SK-N-SH (cell line): ENCODE measurements at regions not wholly inside any gene's neighbourhood (a gene's known extent, or its start where the extent isn't known, plus 50 kb on each side); places are given as distances from the start of the nearest gene placed in this dataset.

Experiments used
- CTCF ChIA-PET: fragments of 300-600, 350-600 bp; formaldehyde crosslinking; extraction: SDS; loops from one replicate; lab custom pipeline; 2021; lab: Yijun Ruan, JAX
- POLR2A ChIA-PET: fragments of 350-600 bp; sonication (Branson Sonifier 250); formaldehyde crosslinking; extraction: SDS; loops from one replicate; lab custom pipeline; 2020; ENCODE audit warnings: antibody characterized with exemption, inconsistent platforms; lab: Yijun Ruan, JAX
- DNase-seq: peaks from one replicate; pipeline ENCODE4 v3.0.0; 2012
- H2AFZ ChIP-seq: fragments of 200-600 bp; sonication (generic); 2 replicates; pipeline ENCODE4 v1.8.1; 2016; ENCODE audit warnings: antibody characterized with exemption, mild to moderate bottlenecking, low read depth
- H3F3A ChIP-seq: fragments of 200-600 bp; sonication (generic); replicated peaks from 2 replicates; pipeline ENCODE3; 2016; ENCODE audit warnings: antibody characterized with exemption, mild to moderate bottlenecking; ENCODE audit not compliant: insufficient read depth
- H3K27ac ChIP-seq, 2 experiments: fragments of 200-500 bp in 1 of 2; fragments of 200-600 bp in 1 of 2; sonication (Bioruptor generic) in 1 of 2; sonication (generic), shearing (Covaris generic) in 1 of 2; 2 replicates each; pipeline versions ENCODE4 v1.5.1 to v1.6.1; 2014 to 2016; ENCODE audit warnings: low read depth in 2 of 2, inconsistent platforms in 1 of 2, low read length in 1 of 2, mild to moderate bottlenecking in 1 of 2, mixed read lengths in 1 of 2
- H3K27me3 ChIP-seq: fragments of 200-600 bp; sonication (generic), shearing (Covaris generic); 2 replicates; pipeline ENCODE4 v1.6.1; 2016; ENCODE audit warnings: mixed run types; ENCODE audit not compliant: insufficient read depth
- H3K36me3 ChIP-seq, 2 experiments: fragments of 200-500 bp in 1 of 2; fragments of 200-600 bp in 1 of 2; sonication (Bioruptor generic) in 1 of 2; sonication (generic) in 1 of 2; replicated peaks in 1 of 2; 2 replicates each; pipeline versions ENCODE3 to v1.5.1; 2014 to 2016; ENCODE audit warnings: low read length in 1 of 2, mild to moderate bottlenecking in 1 of 2; ENCODE audit not compliant: insufficient read depth in 2 of 2, control insufficient read depth in 1 of 2
- H3K4me1 ChIP-seq, 2 experiments: fragments of 200-500 bp in 1 of 2; fragments of 200-600 bp in 1 of 2; sonication (Bioruptor generic) in 1 of 2; sonication (generic), shearing (Covaris generic) in 1 of 2; 2 replicates each; pipeline versions ENCODE4 v1.5.1 to v1.6.1; 2014 to 2016; ENCODE audit warnings: low read depth in 1 of 2, low read length in 1 of 2, mixed run types in 1 of 2; ENCODE audit not compliant: insufficient read depth in 2 of 2, control insufficient read depth in 1 of 2
- H3K4me2 ChIP-seq: fragments of 200-600 bp; sonication (generic), shearing (Covaris generic); 2 replicates; pipeline ENCODE4 v1.6.1; 2017; ENCODE audit warnings: mixed run types
- H3K4me3 ChIP-seq, 2 experiments: fragments of 200-500 bp in 1 of 2; fragments of 200-600 bp in 1 of 2; sonication (Bioruptor generic) in 1 of 2; sonication (generic), shearing (Covaris generic) in 1 of 2; 2 replicates each; pipeline versions ENCODE4 v1.5.1 to v1.8.1; 2014 to 2016; ENCODE audit warnings: low read depth in 2 of 2, inconsistent platforms in 1 of 2, low read length in 1 of 2, mild to moderate bottlenecking in 1 of 2, mixed read lengths in 1 of 2, moderate library complexity in 1 of 2
- H3K79me2 ChIP-seq: fragments of 200-600 bp; sonication (generic); 2 replicates; pipeline ENCODE4 v1.8.1; 2017; ENCODE audit warnings: mild to moderate bottlenecking; ENCODE audit not compliant: insufficient read depth
- H3K9ac ChIP-seq: fragments of 200-600 bp; sonication (generic); 2 replicates; pipeline ENCODE4 v1.6.1; 2017; ENCODE audit warnings: mixed run types
- H3K9me2 ChIP-seq: fragments of 200-600 bp; sonication (generic); 2 replicates; pipeline ENCODE4 v1.6.1; 2017; ENCODE audit warnings: mixed run types
- H3K9me3 ChIP-seq: fragments of 200-600 bp; sonication (generic); 2 replicates; pipeline ENCODE4 v1.6.1; 2017; ENCODE audit warnings: mixed run types, mild to moderate bottlenecking, moderate library complexity
- H4K20me1 ChIP-seq: fragments of 200-600 bp; sonication (generic); 2 replicates; pipeline ENCODE4 v1.6.1; 2017; ENCODE audit warnings: mild to moderate bottlenecking, mixed run types; ENCODE audit not compliant: insufficient read depth
- CHD2 ChIP-seq: fragments of 150-350 bp; IDR thresholded peaks from 2 replicates; pipeline ENCODE4 v1.6.1; 2018; ENCODE audit warnings: low read length; ENCODE audit not compliant: partially characterized antibody
- ELF1 ChIP-seq: IDR thresholded peaks from 2 replicates; pipeline ENCODE4 v1.4.0; 2012
- EP300 ChIP-seq, 2 experiments: IDR thresholded peaks; 2 replicates each; pipeline versions ENCODE4 v1.4.0 to v1.6.1; 2012; ENCODE audit warnings: borderline replicate concordance in 1 of 2, low read depth in 1 of 2, low read length in 1 of 2
- FOSL2 ChIP-seq: IDR thresholded peaks from 2 replicates; pipeline ENCODE4 v1.4.0; 2012; ENCODE audit warnings: low read depth, mild to moderate bottlenecking, moderate library complexity, borderline replicate concordance
- FOXJ3 ChIP-seq: sonication (generic); formaldehyde crosslinking; IDR thresholded peaks from 2 replicates; pipeline ENCODE4 v1.5.1; 2020; ENCODE audit warnings: mild to moderate bottlenecking, missing genetic modification reagents
- FOXM1 ChIP-seq: IDR thresholded peaks from 2 replicates; pipeline ENCODE4 v1.4.0; 2012; ENCODE audit warnings: low read depth, mild to moderate bottlenecking
- MEF2A ChIP-seq: IDR thresholded peaks from 2 replicates; pipeline ENCODE4 v1.4.0; 2012; ENCODE audit warnings: low read depth, borderline replicate concordance
- NRF1 ChIP-seq: IDR thresholded peaks from 2 replicates; pipeline ENCODE4 v1.6.1; 2012; ENCODE audit warnings: low read depth, mild to moderate bottlenecking, low read length
- PBX3 ChIP-seq: IDR thresholded peaks from 2 replicates; pipeline ENCODE4; 2012
- RAD21 ChIP-seq: IDR thresholded peaks from 2 replicates; pipeline ENCODE4 v1.6.1; 2012; ENCODE audit warnings: mild to moderate bottlenecking, low read length
- RCOR1 ChIP-seq: fragments of 150-350 bp; IDR thresholded peaks from 2 replicates; pipeline ENCODE4 v1.6.1; 2017; ENCODE audit warnings: antibody characterized with exemption, low read length
- REST ChIP-seq: IDR thresholded peaks from 2 replicates; pipeline ENCODE4 v1.6.1; 2012; ENCODE audit warnings: mild to moderate bottlenecking, low read depth, low read length, moderate library complexity
- RFX5 ChIP-seq: IDR thresholded peaks from 2 replicates; pipeline ENCODE4 v1.6.1; 2012; ENCODE audit warnings: mild to moderate bottlenecking, improper control_type of control experiment, low read length
- SIN3A ChIP-seq: IDR thresholded peaks from 2 replicates; pipeline ENCODE4 v1.6.1; 2012; ENCODE audit warnings: low read depth, mild to moderate bottlenecking, low read length, moderate library complexity, borderline replicate concordance
- SMC3 ChIP-seq: IDR thresholded peaks from 2 replicates; pipeline ENCODE4 v1.6.1; 2012; ENCODE audit warnings: low read depth, low read length, improper control_type of control experiment
- TAF1 ChIP-seq: IDR thresholded peaks from 2 replicates; pipeline ENCODE4 v1.6.1; 2012; ENCODE audit warnings: low read depth, mild to moderate bottlenecking, low read length, moderate library complexity, borderline replicate concordance
- TCF12 ChIP-seq: IDR thresholded peaks from 2 replicates; pipeline ENCODE4 v1.4.0; 2012
- TEAD4 ChIP-seq: IDR thresholded peaks from 2 replicates; pipeline ENCODE4 v1.4.0; 2012; ENCODE audit warnings: mild to moderate bottlenecking, borderline replicate concordance; ENCODE audit not compliant: insufficient read depth
- USF2 ChIP-seq: fragments of 150-350 bp; IDR thresholded peaks from 2 replicates; pipeline ENCODE4 v1.6.1; 2017; ENCODE audit warnings: antibody characterized with exemption, low read length, low read depth, borderline replicate concordance
- YY1 ChIP-seq: IDR thresholded peaks from 2 replicates; pipeline ENCODE4 v1.4.0; 2012; ENCODE audit warnings: low read depth, mild to moderate bottlenecking
- WGBS: methylation state at CpG from one replicate; pipeline ENCODE4 v1.1.6; 2017; ENCODE audit warnings: low lambda C conversion rate; 5-methylcytosine and 5-hydroxymethylcytosine counted together
- TF ChIP-seq, protein P1 (sequence below): IDR thresholded peaks from 2 replicates; pipeline ENCODE4 v1.4.0; 2012; ENCODE audit warnings: low read depth
- TF ChIP-seq, protein P2 (sequence below): fragments of 200-600 bp; sonication (generic); IDR thresholded peaks from 2 replicates; pipeline ENCODE4 v1.6.1; 2017; ENCODE audit warnings: antibody characterized with exemption, mild to moderate bottlenecking, moderate library complexity

- Histone ChIP-seq H3K4me3 (no peak overlapping the region), H3K9ac (no peak overlapping the region), H3K4me1 (peaks cover 5 to 14% of the 10 kb centered on the region in 2 experiments; a peak in 3 of 4 replicates), H2AFZ (no peak overlapping the region), H4K20me1 (no peaks in the 10 kb centered on the region), H3F3A (peaks cover 5% of the 10 kb centered on the region), H3K36me3 (no peaks in the 10 kb centered on the region), H3K9me2 (no peaks in the 10 kb centered on the region), H3K27me3 (no peaks in the 10 kb centered on the region), H3K27ac (no peak overlapping the region), H3K79me2 (no peaks in the 10 kb centered on the region), H3K4me2 (no peak overlapping the region), H3K9me3 (no peaks in the 10 kb centered on the region)
- DNase-seq, result no peak
- ChIA-PET CTCF (no interaction called here), POLR2A (no interaction called here)
- 89% methylated on average over 6 of the region's 6 CpGs for WGBS
- no peak for TF ChIP-seq SMC3
- TF ChIP-seq, protein P1, sequence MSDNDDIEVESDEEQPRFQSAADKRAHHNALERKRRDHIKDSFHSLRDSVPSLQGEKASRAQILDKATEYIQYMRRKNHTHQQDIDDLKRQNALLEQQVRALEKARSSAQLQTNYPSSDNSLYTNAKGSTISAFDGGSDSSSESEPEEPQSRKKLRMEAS, result no peak
- no peak for TF ChIP-seq TCF12
- TF ChIP-seq TAF1, result no peak
- no peak for TF ChIP-seq SIN3A
- TF ChIP-seq USF2, result no peak
- no peak for TF ChIP-seq RCOR1
These were observed 140.2 kb downstream of the IRS1 start for GRCh38 chr2:226659410-226659809.

DNA sequence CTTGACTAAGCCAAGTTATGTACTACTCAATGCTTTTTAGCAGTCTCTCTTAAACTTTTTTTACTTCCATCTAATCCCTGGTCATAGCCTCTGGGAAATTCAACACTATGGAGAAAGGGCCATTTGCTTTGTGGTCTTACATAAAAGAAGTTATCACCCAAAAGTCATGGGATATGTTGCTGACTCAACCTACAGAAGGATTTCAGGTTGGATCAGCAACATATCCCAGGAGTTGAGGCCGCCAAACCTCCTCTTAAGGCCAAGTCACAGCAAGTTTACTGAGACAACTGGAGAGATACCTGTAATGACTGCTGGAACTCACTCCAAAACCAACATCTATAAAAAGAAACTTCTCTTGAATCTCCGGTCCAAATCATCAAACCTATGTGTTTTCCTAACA is 141.1 kb downstream of the IRS1 start:
- 69% methylated on average over 2 of the region's 2 CpGs for WGBS
- Histone ChIP-seq H4K20me1 (no peaks in the 10 kb centered on the region), H3K4me3 (no peak overlapping the region), H3F3A (peaks cover 5% of the 10 kb centered on the region), H2AFZ (no peak overlapping the region), H3K9me2 (no peaks in the 10 kb centered on the region), H3K27me3 (no peaks in the 10 kb centered on the region), H3K9me3 (no peaks in the 10 kb centered on the region), H3K27ac (no peak overlapping the region), H3K4me2 (no peak overlapping the region), H3K36me3 (no peaks in the 10 kb centered on the region), H3K79me2 (no peaks in the 10 kb centered on the region), H3K4me1 (peaks cover 5 to 14% of the 10 kb centered on the region in 2 experiments; a peak in 3 of 4 replicates), H3K9ac (no peak overlapping the region)
- POLR2A ChIA-PET, result no interaction called here
- CTCF ChIA-PET, result no interaction called here
- DNase-seq, result no peak
- no peak for TF ChIP-seq TCF12
- TF ChIP-seq, protein P2, sequence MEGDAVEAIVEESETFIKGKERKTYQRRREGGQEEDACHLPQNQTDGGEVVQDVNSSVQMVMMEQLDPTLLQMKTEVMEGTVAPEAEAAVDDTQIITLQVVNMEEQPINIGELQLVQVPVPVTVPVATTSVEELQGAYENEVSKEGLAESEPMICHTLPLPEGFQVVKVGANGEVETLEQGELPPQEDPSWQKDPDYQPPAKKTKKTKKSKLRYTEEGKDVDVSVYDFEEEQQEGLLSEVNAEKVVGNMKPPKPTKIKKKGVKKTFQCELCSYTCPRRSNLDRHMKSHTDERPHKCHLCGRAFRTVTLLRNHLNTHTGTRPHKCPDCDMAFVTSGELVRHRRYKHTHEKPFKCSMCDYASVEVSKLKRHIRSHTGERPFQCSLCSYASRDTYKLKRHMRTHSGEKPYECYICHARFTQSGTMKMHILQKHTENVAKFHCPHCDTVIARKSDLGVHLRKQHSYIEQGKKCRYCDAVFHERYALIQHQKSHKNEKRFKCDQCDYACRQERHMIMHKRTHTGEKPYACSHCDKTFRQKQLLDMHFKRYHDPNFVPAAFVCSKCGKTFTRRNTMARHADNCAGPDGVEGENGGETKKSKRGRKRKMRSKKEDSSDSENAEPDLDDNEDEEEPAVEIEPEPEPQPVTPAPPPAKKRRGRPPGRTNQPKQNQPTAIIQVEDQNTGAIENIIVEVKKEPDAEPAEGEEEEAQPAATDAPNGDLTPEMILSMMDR, result no peak
- TF ChIP-seq TEAD4, result no peak
- no peak for TF ChIP-seq EP300 (IDR thresholded peaks at IDR 0.05; ENCODE audit: borderline replicate concordance in 1 of 2, low read depth in 1 of 2, low read length in 1 of 2)
- TF ChIP-seq SMC3, result no peak
- no peak for TF ChIP-seq FOXM1
- TF ChIP-seq CHD2, result no peak
- no peak for TF ChIP-seq ELF1
- TF ChIP-seq RAD21, result no peak
- TF ChIP-seq SIN3A, result no peak
- TF ChIP-seq FOXJ3 (CRISPR knock-in tag), result no peak
- no peak for TF ChIP-seq YY1
- TF ChIP-seq TAF1, result no peak
- no peak for TF ChIP-seq PBX3
- TF ChIP-seq MEF2A, result no peak
- no peak for TF ChIP-seq REST
- no peak for TF ChIP-seq RFX5
- no peak for TF ChIP-seq FOSL2
- no peak for TF ChIP-seq NRF1
